Stimulated activated CD4-positive, alpha-beta T cell treated with anti-CD3 and anti-CD28 coated beads, Interleukin-4, amount 100 ng/mL, for 48 hours (primary cell): ENCODE measurements at regions not wholly inside any gene's neighbourhood (a gene's known extent, or its start where the extent isn't known, plus 50 kb on each side); places are given as distances from the start of the nearest gene placed in this dataset.
"Not testable (repeated sequence)": the region's sequence is repeated elsewhere in the genome, so short reads cannot be mapped to it uniquely, and the experiment has no call there.

Experiments
- DNase-seq, 2 donors: peaks; one replicate each; pipeline ENCODE4 v3.0.0-alpha.2; 2020; ENCODE audit warnings: low read depth in 2 of 2

DNA sequence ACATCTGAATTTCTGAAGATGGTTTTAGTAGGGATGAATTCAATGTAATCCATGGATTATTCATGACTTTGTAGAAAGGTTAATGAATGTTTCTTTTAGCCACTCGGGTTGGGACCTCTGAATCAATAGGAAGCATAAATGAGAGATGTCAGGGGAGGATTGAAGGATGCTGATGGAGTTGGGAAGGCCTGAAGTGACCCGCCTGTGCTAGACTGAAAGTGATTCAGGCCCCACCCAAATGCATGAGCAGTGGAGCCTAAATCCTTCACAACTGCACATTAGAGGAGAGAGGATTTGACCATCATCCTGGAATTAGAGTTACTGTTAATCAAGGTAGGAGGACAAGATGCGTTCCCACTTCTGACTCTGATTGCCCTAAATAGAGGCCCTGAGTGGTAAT is 162.2 kb upstream of the PTPN20 start:
- DNase-seq: not testable (repeated sequence)

DNA sequence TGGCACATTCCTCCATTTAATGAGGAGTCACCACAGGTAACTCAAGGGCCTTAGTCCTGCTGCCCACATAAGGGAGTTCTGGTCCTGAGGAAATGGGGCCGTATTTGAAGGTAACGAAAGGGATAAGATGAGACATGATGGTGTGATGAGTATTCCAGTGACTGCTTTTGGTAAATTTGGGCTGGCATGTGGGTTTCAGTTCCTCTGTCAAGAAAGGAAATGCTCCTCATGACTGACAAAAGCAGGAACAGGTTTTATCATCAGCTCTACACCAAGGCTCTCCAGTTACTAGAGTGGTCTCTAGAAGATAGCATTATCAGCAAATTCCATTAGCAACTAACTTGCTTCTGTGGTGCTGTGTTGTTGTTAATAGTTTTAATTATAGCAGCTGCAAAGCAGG is 161.8 kb upstream of the PTPN20 start:
- peak in 1 of 2 donors; percentile 4 for DNase-seq

- not testable (repeated sequence) for DNase-seq
Measured at GRCh38 chr10:46753763-46754162, 157.5 kb upstream of the PTPN20 start.

DNA sequence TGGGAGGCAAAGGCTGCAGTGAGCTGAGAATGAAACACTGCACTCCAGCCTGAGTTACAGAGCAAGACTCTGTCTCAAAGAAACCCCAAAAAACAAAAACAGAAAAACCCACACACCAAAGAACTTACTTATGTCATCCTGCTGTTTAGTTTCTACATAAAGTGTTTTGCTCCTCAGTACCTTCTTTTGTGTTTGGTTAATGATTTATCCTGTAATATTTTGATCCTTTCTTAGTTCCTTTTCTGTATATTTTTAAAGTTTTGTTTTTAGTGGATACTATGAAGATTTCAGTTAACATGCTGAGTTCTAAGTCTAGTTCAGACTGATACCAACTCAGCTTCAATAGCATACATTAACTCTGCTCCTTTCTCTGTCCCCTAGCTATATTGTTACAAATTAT is 149.8 kb upstream of the PTPN20 start:
- not testable (repeated sequence) for DNase-seq

DNA sequence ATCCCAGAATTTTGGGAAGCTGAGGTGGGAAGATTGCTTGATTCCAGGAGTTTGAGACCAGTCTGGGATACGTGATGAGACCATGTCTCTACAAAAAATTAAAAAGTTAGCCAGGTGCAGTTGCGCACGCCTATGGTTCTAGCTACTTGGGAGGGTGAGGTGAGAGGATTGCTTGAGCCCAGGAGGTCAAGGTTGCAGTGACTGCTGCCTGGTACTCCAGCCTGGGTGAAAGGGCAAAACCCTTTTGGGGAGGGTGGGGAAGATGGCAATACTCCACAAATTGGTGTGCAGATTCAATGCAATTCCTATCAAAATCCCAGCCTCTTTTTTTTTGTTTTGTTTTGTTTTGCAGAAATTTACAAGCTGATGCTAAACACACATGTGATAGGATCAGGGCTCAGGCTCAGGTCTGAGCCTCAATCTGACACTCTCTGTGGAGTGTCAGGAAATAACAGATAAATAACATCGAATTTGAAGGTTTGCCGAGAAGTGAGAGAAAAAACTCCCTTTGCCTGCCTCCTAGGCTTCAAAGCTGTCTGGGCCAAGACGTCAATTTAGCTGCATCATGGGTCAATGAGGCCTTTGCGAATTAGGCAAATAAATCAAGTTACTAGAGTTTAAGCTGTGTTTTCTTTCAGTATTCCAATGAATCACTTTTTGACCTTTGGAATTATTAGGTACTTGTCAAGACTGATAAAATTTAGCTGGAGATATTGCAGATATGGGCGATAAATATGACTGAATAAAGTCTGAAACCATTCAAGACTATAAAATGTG is 142.5 kb upstream of the PTPN20 start:
- not testable (repeated sequence) for DNase-seq

GRCh38 chr10:46773178-46773896 is 137.9 kb upstream of the PTPN20 start:
- not testable (repeated sequence) for DNase-seq

DNA sequence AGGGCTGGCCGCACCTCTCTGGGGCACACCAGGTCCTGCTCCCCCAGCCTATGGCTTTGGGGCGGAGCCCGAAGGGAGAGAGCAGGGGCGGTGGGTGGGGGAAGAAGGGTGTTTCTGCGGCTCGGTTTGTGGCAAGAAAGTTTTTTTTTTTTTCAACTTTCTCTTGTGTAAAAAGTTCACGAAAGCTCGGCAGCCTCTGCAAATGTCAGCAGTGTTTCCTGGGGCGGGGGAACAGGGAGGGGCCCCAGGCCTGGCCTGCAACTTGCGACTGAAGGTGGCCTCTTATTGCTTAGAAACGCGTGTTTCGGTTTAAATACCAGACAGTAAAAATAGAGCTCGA is 137.4 kb upstream of the PTPN20 start:
- DNase-seq: not testable (repeated sequence)

- DNase-seq: not testable (repeated sequence)
Measured at GRCh38 chr10:46774366-46774765, 136.9 kb upstream of the PTPN20 start.

GRCh38 chr10:46774945-46775667 is 136.1 kb upstream of the PTPN20 start:
- DNase-seq: not testable (repeated sequence)

GRCh38 chr10:46775668-46776059 is 135.6 kb upstream of the PTPN20 start:
- not testable (repeated sequence) for DNase-seq

DNA sequence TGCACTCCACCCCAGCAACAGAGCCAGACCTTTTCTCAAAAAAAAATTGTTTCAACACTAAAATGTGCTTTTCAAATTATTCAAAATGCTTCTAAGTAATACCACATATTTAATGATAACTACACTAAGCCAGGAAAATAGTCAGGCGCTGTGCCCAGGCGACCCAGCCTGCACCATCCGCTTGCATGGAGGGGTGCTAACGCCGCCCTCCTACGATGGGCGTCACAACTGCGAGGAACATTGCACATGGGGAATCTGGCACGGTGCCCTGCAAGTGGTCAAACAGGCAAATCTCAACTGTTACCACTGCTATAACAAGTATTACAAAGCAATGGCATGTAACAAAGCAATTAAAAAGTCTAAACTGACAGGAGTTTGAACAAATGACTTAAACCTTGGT is 131.7 kb upstream of the PTPN20 start:
- DNase-seq: not testable (repeated sequence)

- not testable (repeated sequence) for DNase-seq
Measured at GRCh38 chr10:46780164-46780563, 131.1 kb upstream of the PTPN20 start.

- DNase-seq: not testable (repeated sequence)
Measured at GRCh38 chr10:46781001-46781400, 130.2 kb upstream of the PTPN20 start.

- DNase-seq: not testable (repeated sequence)
Measured at GRCh38 chr10:46782001-46782874, 129.0 kb upstream of the PTPN20 start.

- DNase-seq: not testable (repeated sequence)
Measured at GRCh38 chr10:46784665-46785064, 126.6 kb upstream of the PTPN20 start.

GRCh38 chr10:46786125-46786517 is 125.1 kb upstream of the PTPN20 start:
- DNase-seq: not testable (repeated sequence)

- peak; percentile 53 to 73 for DNase-seq
Measured at GRCh38 chr10:46786518-46787320, 124.5 kb upstream of the PTPN20 start.

- DNase-seq: peak; percentile 4 to 21
Measured at GRCh38 chr10:46787321-46787615, 124.0 kb upstream of the PTPN20 start.

DNA sequence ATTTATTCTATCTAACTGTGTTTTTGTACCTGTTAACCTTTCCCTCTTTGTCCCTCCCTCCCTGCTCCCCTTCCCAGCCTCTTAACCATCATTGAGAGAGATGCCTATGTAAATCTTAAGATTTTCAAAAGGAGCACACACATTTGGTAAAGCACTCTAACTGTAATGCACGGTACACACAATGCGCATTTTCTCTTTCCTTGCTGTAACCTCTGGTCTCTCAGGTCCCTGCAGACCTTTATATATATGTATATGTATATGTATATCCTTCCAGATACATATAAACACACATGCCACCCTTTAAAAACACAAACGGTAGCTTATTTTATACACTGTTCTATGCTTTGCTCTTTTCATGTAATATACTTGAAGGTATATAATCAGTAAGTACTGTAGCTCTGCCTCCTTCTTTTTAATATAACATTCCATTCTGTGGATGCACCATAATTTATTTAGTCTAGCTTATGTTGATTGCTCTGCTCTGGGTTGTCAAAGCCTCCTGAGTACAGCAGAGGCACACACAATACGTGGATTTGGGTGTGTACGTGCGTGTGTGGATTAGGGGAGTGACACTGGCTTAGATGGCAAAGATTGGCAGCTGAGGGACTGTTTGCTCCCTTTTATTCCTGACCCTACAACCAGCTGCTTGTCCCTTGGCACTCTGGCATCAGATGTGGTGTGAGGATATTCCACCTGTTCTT is 118.4 kb upstream of the PTPN20 start:
- DNase-seq: not testable (repeated sequence)

- not testable (repeated sequence) for DNase-seq
Measured at GRCh38 chr10:46796351-46796750, 114.9 kb upstream of the PTPN20 start.
